KMS-11 (cell line): ENCODE measurements at regions not wholly inside any gene's neighbourhood (a gene's known extent, or its start where the extent isn't known, plus 50 kb on each side); places are given as distances from the start of the nearest gene placed in this dataset.

Experiments used
- H2AFZ ChIP-seq: fragments of 200-600 bp; sonication (generic); 2 replicates; pipeline ENCODE4 v1.6.1; 2016; ENCODE audit warnings: antibody characterized with exemption, mixed run types, low read depth
- H3K27ac ChIP-seq: fragments of 200-600 bp; sonication (generic); 2 replicates; pipeline ENCODE4 v1.6.1; 2016; ENCODE audit warnings: mild to moderate bottlenecking, mixed run types
- H3K27me3 ChIP-seq: fragments of 200-600 bp; sonication (generic); 2 replicates; pipeline ENCODE4 v1.6.1; 2017; ENCODE audit warnings: mild to moderate bottlenecking, low read depth, mixed run types, moderate library complexity; ENCODE audit not compliant: insufficient read depth
- H3K36me3 ChIP-seq: fragments of 200-600 bp; sonication (generic); 2 replicates; pipeline ENCODE4 v1.6.1; 2017; ENCODE audit warnings: mild to moderate bottlenecking, mixed run types; ENCODE audit not compliant: insufficient read depth
- H3K4me1 ChIP-seq: fragments of 200-600 bp; sonication (generic); 2 replicates; pipeline ENCODE4 v1.6.1; 2016; ENCODE audit warnings: mild to moderate bottlenecking, low read depth, mixed run types; ENCODE audit not compliant: poor library complexity, severe bottlenecking
- H3K4me2 ChIP-seq: fragments of 200-600 bp; sonication (generic); 2 replicates; pipeline ENCODE4 v1.7.0; 2016; ENCODE audit warnings: mild to moderate bottlenecking, mixed run types
- H3K4me3 ChIP-seq: fragments of 200-600 bp; sonication (generic); IDR thresholded peaks from 2 replicates; pipeline ENCODE4 v1.6.1; 2017; ENCODE audit warnings: low read depth, low read length, mixed read lengths; ENCODE audit not compliant: insufficient read depth
- H3K79me2 ChIP-seq: fragments of 200-600 bp; sonication (generic); 2 replicates; pipeline ENCODE4 v1.6.1; 2016; ENCODE audit warnings: low read depth, mixed run types; ENCODE audit not compliant: insufficient read depth
- H3K9ac ChIP-seq: fragments of 200-600 bp; sonication (generic); 2 replicates; pipeline ENCODE4 v1.6.1; 2016; ENCODE audit warnings: mild to moderate bottlenecking, mixed run types
- H4K20me1 ChIP-seq: fragments of 200-600 bp; sonication (generic); 2 replicates; pipeline ENCODE4 v1.6.1; 2016; ENCODE audit warnings: mild to moderate bottlenecking, mixed run types; ENCODE audit not compliant: insufficient read depth
- CTCF ChIP-seq: fragments of 200-600 bp; sonication (generic); conservative IDR thresholded peaks from 2 replicates; pipeline ENCODE4 v1.6.1; 2017; ENCODE audit warnings: low read depth, mild to moderate bottlenecking, antibody characterized with exemption, low read length, moderate library complexity, mixed read lengths

DNA sequence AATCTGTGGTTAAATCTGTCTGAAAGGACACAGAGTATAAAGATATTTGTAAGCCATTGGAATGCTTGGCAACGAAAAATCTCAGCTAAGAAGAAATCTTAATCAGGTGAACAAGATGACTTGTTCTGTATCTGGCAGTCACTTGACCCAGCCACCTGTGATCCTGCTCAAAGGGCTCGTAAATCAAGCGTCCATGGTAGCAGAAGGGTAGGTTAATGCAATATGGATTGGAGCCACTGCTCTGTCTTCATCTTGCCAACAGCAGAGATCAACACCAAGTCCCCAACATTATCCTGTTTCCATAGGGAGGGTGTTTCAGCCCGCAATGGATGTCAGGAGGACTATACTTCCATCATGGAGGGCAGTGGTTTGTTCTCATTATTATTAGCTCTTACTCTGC lies 378.4 kb downstream of the CDH7 start:
- no peak overlapping the region for H3K27ac ChIP-seq
- H3K4me3 ChIP-seq: no peak overlapping the region
- H3K79me2 ChIP-seq: no peaks in the 10 kb centered on the region
- no peak overlapping the region for H3K4me2 ChIP-seq
- no peaks in the 10 kb centered on the region for H3K36me3 ChIP-seq
- H4K20me1 ChIP-seq: no peaks in the 10 kb centered on the region
- no peak for TF ChIP-seq CTCF
- H3K27me3 ChIP-seq: no peaks in the 10 kb centered on the region
- no peak overlapping the region for H3K9ac ChIP-seq
- no peaks in the 10 kb centered on the region for H3K4me1 ChIP-seq
- H2AFZ ChIP-seq: no peak overlapping the region

DNA sequence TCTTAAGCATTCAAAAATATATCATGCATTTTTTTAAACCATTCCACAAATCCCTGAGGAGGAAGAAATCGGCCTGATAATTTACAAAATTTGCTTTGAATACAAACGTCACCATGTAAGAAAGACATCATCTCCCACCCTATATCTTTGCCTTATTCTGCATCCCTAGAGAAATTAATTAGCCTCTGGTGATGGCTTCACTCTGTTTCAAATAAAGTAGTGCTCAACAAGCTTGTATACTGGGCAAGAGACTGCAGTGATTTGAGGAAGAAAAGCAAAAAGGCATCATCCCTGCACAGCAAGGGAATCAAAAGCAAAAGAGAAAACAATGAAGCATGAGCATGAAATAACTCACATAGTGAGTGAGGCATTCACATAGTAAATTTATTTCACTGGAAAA lies 375.5 kb downstream of the CDH7 start:
- Histone ChIP-seq H3K4me2 (no peak overlapping the region), H3K36me3 (no peaks in the 10 kb centered on the region), H3K79me2 (no peaks in the 10 kb centered on the region), H3K4me3 (no peak overlapping the region), H3K27me3 (no peaks in the 10 kb centered on the region), H4K20me1 (no peaks in the 10 kb centered on the region), H2AFZ (no peak overlapping the region), H3K4me1 (no peaks in the 10 kb centered on the region), H3K9ac (no peak overlapping the region), H3K27ac (no peak overlapping the region)
- no peak for TF ChIP-seq CTCF

DNA sequence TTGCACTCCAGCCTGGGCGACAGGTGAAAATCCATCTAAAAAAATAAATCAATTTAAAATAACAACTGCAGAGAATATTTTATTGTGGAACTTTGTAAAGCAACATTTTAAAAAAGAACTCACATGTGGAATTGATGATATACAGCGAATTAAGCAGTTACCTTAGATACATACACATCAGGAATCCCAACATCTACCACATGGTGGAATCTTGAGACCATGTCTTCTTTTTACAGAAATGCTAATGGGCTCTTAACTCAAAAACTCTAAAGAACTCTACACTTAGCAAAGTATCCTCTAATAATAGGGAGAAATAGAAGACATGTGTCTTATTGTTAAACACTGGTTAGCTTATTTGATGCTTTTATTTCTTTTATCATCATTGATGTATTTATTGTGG lies 373.6 kb downstream of the CDH7 start:
- TF ChIP-seq CTCF: no peak; the same call in 1 of the 2 replicates
- Histone ChIP-seq H3K4me2 (no peak overlapping the region), H3K9ac (no peak overlapping the region), H2AFZ (no peak overlapping the region), H3K36me3 (no peaks in the 10 kb centered on the region), H3K4me1 (no peaks in the 10 kb centered on the region), H3K79me2 (no peaks in the 10 kb centered on the region), H3K4me3 (no peak overlapping the region), H3K27me3 (no peaks in the 10 kb centered on the region), H4K20me1 (no peaks in the 10 kb centered on the region), H3K27ac (no peak overlapping the region)

- TF ChIP-seq CTCF: no peak
- Histone ChIP-seq H3K9ac (no peak overlapping the region), H3K4me3 (no peak overlapping the region), H4K20me1 (no peaks in the 10 kb centered on the region), H2AFZ (no peak overlapping the region), H3K4me2 (no peak overlapping the region), H3K36me3 (no peaks in the 10 kb centered on the region), H3K79me2 (no peaks in the 10 kb centered on the region), H3K27ac (no peak overlapping the region), H3K27me3 (no peaks in the 10 kb centered on the region), H3K4me1 (no peaks in the 10 kb centered on the region)
These were observed 368.5 kb downstream of the CDH7 start for GRCh38 chr18:66119347-66119746.
